ENCODE measurements at regions not wholly inside any gene's neighbourhood (a gene's known extent, or its start where the extent isn't known, plus 50 kb on each side); places are given as distances from the start of the nearest gene placed in this dataset.
A peak's percentile ranks its signal among the peaks of the same experiment; 100 is the strongest.

GRCh38 chr10:28785018-28785417, 107.7 kb downstream of the BAMBI start (continued):
- TF ChIP-seq KAT7 (CRISPR knock-in tag; IDR thresholded peaks at IDR 0.05; ENCODE audit: borderline replicate concordance) (no peak), ARID1B (IDR thresholded peaks at IDR 0.05) (peak; percentile 76), STAG1 (CRISPR knock-in tag; IDR thresholded peaks at IDR 0.05; ENCODE audit: borderline replicate concordance) (no peak), SLC30A9 (CRISPR knock-in tag; IDR thresholded peaks at IDR 0.05) (no peak), ZBTB11 (CRISPR knock-in tag; IDR thresholded peaks at IDR 0.05) (no peak), MITF (IDR thresholded peaks at IDR 0.05) (no peak), KAT2B (IDR thresholded peaks at IDR 0.05; ENCODE audit: low read depth, low read length) (no peak), TGIF2 (CRISPR knock-in tag; IDR thresholded peaks at IDR 0.05) (no peak), HMG20A (CRISPR knock-in tag; conservative IDR thresholded peaks at IDR 0.05) (no peak), ZNF444 (CRISPR knock-in tag; IDR thresholded peaks at IDR 0.05) (no peak), TEAD1 (CRISPR knock-in tag; IDR thresholded peaks at IDR 0.05) (no peak), ZNF511 (CRISPR knock-in tag; IDR thresholded peaks at IDR 0.05) (no peak), SMARCA4 (IDR thresholded peaks at IDR 0.05) (peak; percentile 66; the same call in 1 of the 2 replicates), IRF2 (CRISPR knock-in tag; IDR thresholded peaks at IDR 0.05) (no peak), ZNF174 (CRISPR knock-in tag; IDR thresholded peaks at IDR 0.05) (no peak), ZNF407 (IDR thresholded peaks at IDR 0.05; ENCODE audit: low read depth) (no peak)
